ENCODE measurements at regions not wholly inside any gene's neighbourhood (a gene's known extent, or its start where the extent isn't known, plus 50 kb on each side); places are given as distances from the start of the nearest gene placed in this dataset.

GRCh38 chr2:7962161-7962560 lies 719.7 kb upstream of the ID2 start:
- TF ChIP-seq CTCF (IDR thresholded peaks at IDR 0.05 in 4 of 5, conservative IDR thresholded peaks at IDR 0.05 in 1 of 5) (no peak), POLR2A (IDR thresholded peaks at IDR 0.05) (no peak)
